ENCODE measurements at regions not wholly inside any gene's neighbourhood (a gene's known extent, or its start where the extent isn't known, plus 50 kb on each side); places are given as distances from the start of the nearest gene placed in this dataset.

DNA sequence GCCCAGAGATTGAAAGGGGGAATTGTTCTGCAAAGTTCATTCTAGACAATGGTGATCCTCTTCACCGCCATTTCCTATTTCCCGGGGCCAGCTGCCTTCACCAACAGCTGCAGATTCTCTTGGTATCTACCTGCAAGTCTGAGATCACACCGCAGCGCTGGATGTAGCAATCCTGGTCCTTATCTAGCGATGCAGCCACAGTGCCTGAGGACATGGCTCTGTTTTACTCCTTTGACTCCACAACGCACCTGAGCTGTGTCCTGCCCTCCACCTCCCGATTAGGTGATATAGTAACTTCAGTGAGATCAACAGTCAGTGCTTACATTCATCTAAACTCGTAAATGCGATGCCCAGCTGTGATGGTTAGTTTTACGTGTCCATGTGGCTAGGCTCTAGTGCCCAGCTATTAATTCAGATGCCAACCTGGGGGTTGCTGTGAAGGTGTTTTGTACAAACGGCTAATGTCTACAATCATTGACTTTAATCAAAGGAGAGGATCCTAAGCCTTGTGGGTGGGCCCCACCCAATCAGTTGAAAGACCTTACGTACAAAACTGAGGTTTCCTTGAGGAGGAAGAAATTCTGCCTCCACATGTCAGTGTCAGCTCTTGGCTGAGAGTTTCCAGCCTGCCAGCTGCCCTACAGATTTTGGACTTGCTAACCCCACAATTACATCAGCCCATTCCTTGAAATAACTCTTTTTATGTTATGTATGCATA is 189.8 kb downstream of the SH3BP4 start:
- no peak for DNase-seq

DNA sequence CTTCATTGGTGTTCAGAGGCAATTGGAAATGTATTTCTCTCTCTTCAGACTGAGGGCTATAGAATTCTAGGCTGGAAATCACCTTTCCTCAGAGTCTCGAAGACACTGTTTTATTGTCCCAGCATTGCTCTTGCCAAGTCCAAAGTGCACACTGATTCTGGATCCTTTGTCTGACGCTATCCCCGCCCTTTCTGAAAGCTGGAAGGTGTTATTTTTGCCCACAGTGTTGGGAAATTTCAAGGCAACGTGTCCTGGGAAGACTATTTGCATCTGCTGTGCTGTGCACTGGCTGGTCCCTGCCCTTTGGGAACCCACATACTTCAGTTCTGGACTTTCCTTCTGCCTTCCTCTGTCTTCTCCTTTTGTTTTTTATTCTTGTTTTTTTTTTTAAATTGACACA is 190.8 kb downstream of the SH3BP4 start:
- no peak for DNase-seq

DNA sequence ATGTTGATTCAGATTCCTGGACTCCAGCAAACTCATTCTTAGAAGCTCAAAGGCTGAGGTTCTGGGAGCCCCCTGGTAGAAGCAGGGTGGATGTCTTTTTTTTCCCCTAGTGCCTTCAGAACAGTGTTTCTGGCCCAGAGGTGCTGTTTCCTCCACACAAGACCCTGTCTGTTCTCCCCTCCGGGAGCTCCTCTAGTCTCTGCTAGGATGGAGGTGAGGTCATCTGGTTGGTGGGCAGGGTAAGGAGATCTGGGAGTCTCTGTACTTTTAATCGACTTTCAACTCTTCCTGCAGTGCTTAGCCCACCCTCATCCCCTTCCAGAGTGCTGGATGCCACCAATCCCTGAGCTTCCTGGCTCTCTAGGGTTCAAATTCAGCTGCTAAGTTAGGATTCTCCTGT is 192.0 kb downstream of the SH3BP4 start:
- DNase-seq: no peak

DNA sequence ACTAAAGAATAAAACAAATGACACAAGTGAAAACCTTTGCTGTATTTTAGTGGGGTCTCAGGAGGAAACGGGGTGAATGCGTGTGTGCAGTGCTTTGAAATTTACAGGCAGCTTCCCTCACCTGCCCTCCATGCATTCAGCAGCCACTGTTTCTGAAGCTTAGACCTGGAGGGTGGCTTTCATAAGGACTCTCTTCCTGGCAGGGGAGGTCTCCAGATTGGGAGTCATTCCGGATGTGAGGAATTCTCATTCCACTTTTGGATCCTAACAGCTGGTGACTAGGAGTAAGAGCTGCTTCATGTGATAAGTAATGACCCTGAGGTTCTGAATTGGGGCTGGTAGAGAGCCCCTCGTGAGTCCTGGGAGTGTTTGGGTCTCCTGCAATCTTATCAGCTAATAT is 192.5 kb downstream of the SH3BP4 start:
- no peak for DNase-seq

DNA sequence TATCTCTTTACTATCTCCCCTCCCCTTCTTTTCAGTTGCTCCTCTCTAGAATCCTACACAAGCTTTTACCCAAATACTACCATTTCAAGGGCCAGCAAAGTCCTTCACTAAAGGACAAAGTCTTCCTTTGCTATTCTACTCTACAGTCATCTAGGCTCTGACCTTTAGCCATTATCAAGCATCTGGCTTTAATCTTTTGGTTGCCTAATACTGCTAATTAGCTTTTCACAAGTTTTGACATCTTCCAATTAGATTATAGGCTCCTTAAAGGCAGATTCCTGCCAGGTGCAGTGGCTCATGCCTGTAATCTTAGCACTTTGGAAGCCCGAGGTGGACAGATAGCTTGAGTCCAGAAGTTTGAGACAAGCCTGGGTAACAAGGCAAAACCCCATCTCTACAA is 194.4 kb downstream of the SH3BP4 start:
- DNase-seq: no peak

DNA sequence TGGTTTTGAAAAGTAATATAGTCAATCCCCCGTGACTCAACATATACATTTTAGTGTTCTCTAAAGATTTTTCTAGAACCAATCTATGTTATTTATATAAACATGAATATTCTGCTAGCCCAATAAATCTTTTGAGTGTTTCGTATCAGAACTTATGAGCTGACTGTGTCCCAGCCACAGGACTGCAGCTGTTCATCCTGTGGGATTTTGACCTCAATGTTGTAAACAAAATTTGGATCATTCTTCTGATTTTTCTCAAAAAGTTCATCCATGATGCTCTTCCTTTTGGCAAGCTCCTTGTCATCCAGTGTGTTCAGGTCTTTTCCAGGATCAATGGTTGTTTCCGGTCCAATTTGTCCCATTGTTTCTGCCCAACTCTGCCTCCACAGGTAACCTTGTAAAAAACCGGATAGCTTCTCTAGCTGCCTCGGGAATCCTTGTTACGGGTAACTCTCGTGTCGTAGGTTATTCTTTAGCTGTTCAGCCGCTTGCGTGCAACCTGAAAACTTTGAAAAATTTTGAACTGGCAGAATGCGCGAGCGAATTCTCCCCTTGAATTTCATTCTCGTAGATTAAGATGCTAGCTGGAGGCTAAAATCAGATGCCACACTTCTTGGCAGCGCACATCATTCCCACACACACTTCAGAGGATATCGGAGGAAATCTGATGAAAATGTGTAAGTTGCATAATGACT is 195.2 kb downstream of the SH3BP4 start:
- no peak for DNase-seq

DNA sequence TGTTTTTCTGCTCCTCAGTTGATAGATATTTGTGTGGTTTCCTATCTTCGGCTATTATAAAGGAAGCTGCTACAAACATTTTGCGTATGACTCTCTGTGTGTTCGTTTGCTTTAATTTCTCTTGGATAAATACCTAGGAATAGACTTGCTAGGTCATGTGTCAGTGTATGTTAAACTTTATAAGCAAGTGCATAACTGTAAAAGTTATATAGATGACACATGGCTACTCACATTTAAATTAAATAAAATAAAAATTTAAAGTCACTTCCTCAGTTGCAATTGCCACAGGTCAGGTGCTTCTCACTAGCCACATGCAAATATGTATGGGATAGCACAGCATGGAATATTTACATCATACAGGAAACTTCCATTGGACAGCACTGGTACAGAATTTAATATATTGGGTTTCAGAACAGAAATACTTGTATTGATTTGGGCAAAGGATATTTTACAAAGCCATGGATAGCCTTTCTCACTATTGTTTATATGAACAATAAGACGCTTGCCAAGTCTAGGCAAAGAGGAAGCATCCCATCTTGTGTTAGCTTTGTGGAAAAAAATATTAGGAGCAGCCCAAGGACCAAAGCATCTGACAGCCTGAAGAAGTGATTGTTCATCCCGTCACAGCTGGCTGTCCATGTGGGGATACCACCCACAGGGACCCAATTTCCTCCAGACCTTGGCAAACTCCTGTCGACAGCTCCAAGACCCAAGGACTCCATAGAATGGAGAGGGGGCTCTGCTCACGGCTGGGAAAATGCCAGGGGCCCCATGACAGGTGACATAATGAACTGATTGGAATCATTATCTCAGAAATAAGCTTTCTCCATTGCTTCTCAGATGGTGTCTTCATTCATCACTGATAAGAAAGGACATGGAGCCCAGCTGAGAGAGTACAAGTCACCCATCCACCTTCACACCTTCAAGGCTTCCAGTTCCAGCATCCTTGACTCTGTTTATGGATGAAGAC is 196.7 kb downstream of the SH3BP4 start:
- no peak for DNase-seq

DNA sequence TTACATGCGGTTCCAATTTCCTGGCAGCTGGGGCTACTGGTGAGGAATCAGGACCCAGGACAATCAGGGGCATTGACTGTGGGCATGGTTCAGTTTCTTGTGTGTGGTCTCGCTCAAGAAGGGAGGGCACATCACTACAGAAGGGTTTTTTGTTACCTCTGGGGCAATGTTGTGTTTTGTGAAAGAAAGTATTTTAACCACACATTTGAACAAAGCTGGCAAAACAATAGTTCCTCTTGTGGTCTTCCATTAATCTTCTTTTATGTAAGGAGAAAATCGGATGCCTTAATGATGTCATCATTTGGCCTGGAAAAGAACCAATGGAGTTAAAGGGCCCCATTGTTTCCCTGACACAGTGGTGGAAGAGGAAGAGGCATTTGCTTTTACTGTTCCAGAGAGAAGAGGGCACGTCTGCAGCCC is 197.4 kb downstream of the SH3BP4 start:
- DNase-seq: no peak

DNA sequence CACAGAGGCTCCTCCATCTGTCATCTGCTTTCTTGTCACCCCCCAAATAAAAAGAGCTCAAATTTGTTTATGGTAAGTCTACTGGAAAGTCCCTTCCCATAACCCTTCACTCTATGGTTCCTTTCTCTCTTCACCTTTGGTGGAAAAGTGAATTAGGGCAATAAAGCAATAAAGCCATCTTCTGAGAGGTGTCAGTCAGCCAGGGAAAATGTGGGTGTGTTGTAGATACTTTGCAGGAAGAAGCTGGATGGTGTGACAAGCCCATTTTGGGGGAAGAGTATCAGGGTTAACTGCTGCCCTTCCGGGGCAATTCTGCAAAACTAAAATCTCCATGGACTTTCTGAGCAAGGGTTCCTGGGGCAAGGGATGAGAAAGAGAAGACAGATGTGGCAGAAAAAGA is 197.9 kb downstream of the SH3BP4 start:
- DNase-seq: no peak

DNA sequence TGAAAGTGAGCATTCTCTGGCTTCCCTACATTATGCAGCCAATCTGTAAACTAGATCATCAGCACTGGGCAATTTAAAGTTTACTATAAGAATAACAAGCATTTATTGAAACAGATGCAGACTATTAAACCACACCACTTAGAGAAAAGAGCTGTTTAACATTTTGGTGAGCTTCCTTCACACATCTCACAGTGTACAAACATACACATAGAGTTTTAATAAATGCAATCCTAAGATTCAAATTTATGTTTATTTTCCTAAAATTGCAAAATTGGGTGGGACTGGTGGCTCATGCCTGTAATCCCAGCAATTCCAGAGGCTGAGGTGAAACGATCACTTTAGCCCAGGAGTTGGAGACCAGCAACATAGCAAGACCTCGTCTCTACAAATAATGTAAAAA is 199.3 kb downstream of the SH3BP4 start:
- DNase-seq: no peak

DNA sequence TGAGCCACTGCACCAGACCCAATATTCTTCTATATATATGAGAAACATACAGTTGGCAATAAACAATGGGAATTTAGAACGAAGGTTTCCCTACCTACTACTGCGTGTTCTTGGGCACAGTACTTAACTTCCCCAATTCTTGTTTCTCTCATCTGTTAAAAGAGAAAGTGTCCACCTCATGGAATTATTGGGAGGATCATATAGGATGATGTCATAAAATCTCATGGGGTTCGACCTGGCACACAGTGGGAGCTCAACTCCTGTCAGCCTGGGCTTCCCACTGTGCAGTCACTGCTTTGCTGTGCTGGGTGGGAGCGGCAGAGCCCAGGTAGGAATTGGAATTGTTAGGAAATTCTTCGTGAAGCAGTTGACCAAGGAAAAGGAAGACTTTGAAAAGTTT is 203.3 kb downstream of the SH3BP4 start:
- DNase-seq: no peak

DNA sequence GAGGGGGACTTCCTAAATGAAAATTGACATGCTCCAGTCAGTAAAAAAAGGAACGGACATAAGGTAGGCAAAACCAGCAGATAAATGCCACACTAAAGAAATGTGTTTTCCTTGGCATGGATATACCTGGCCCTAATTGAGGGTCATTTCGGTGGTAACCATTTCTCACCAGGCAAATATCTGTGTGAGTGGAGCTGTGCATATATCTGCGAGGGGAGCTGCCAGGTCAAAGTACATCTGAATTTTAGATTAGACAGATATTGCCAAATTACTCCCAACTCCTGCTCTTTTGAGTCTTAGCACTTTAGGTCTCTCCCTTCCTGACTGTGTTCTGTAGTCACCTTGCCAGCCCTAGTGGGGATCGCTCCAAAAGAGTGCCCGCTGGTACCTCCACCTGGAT is 204.2 kb downstream of the SH3BP4 start:
- DNase-seq: no peak

DNA sequence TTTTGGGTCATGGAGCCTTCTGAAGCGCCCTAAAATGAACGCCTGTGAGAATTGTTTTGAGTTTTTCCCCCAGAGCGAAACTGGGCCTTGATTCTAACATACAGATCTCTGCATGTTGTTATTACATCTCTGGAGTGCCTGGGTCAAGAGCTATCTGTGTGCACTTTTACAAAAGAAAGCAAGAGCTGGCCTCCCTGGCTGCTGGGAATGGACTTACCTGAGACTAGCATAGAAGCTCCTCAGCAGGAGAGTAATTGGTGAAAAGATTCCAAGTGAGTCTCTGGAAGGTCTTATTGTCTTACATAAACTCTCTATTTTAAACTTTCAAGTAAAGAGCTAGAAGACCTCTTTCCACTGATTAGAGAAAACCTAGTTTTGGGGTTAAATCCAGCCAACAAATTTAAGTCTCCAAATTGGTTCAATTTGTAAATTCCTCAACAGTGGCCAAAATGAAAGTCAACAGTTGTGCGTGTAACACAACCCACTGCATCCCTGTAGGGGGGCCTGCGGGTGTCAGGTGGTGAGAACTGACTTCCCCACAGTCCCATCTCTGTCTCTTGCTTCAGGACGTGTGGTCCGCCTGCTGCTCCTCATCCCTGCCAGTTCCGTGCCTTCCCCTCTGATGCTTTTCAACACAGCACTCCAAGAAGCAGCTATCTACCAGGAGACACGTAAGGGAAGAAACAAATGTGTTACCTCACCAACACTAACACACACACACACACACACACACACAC is 206.1 kb downstream of the SH3BP4 start:
- no peak for DNase-seq

DNA sequence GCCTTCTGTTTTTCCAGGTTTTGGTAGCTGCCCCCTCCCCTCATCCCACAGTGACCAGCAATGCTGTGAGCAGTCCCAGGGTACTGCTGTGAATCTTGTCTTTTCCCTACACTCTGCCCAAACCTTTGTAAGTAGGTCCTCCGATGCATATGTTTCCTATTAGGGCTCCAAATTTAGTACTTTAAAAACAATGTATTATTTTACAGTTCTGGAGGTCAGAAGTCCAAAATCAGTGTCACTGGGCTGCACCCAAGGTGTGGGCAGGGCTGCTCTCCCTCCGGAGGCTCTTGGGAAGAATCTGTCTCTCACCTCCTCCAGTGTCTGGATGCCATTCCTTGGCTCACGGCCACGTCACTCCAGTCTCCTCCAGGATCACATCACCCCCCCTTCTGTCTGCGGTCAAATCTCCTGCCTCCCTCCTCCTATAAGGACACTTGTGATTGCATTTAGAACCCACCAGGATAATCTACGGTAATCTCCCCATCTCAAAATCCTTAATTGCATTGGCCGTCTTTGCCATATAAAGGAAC is 208.5 kb downstream of the SH3BP4 start:
- DNase-seq: no peak

DNA sequence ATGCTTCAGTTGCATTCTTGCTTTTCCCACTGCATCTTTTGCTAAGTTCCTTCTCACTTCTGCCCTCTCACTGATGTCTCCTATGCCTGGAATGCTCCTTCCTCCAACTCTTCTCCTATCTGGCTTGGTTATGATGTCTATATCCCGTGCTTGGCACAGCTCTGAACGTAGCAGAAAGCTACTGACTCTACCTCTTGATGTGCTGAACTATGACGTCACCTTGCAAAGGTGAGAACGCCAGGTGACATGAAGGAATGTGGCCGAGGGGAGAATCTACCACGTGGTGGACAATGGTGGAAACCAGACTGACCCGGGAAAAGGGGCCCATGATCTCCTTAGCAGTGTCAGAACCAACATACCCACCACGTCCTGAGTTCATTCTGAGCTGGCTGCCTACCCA is 209.7 kb downstream of the SH3BP4 start:
- no peak for DNase-seq

DNA sequence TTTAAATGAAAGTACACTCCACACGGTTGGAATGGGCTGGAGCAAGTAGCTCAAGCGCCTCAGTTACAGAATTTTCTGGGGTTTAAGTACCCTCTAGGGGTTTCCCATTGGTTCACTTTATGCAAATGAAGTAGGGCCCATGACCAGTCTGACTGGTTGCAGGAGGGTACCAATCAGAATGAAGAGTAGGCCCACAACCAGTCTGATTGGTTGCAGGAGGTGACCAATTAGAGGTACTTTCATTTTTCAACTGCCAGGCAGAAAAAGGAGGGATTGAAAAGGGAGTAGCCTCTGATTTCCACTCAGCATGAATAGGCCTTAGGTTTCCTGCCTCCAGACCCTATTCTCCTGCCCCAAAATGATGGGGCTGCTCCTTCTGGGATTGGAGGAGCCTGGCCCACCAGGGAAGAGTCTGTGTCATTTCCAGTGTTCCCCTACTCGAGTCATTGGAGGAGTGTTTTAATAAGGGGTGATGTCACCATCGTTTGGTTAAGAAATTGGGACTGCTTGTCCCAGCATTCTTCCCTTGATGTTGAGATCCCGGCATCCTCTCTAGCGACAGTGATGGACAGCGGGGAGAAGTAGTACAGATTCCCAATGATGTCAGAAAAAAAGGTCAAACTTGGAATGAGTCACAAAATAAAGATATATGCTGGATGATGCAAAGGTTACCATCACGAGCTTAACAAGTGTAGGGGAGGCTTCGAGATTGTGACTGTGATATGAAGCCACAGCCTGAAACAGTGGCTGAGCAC is 210.4 kb downstream of the SH3BP4 start:
- DNase-seq: no peak

DNA sequence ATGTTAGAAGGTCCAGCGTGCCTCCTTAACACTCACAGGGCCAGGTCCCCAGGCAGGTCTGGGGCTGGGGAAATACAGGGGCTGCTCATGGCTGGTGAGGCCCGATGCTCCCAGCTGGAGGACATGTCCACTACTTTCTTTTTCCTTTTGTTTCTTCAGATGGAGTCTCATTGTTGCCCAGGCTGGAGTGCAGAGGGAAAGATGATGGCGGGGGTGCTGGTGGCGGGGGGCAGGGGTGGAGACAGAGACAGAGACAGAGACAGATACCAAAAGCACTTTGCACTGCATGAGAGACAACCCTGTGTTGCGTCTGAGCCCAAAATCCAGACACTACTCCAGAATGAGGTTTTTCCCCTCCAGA is 211.0 kb downstream of the SH3BP4 start:
- DNase-seq: no peak

DNA sequence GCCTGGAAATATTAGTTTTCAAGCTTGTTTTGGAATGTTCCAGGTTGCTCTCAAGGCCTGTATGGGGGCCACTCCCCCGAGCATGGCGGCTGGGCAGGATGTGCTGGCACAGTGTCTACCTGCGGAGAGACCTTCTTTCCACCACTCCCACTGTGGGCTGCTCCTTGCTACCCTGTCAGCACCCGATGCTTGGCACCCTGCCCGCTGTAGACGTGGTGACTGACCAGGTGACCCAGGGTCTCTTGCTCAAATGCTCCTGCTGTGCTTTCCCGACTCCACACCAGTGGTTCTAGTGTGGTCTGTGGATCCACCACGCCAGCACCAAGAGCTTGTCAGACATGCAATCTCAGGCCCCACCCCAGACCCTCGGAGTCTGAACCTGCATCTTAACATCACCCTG is 213.3 kb downstream of the SH3BP4 start:
- no peak for DNase-seq

DNA sequence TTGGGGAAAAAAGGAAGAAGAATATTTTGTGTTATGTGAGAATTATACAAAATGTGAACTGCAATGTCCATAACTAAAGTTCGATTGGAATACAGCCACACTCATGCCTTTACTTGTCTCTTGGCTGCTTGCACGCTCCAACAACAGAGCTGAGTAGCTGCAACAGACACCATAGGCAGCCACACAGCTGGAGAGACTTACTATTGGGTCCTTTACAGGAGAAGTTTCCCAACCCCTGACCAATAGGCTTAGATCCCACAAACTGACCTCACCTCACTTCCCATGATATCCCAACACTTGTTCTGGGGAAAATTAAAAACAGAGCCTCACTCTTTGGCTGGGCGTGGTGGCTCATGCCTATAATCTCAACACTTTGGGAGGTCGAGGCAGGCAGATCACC is 213.8 kb downstream of the SH3BP4 start:
- no peak for DNase-seq

DNA sequence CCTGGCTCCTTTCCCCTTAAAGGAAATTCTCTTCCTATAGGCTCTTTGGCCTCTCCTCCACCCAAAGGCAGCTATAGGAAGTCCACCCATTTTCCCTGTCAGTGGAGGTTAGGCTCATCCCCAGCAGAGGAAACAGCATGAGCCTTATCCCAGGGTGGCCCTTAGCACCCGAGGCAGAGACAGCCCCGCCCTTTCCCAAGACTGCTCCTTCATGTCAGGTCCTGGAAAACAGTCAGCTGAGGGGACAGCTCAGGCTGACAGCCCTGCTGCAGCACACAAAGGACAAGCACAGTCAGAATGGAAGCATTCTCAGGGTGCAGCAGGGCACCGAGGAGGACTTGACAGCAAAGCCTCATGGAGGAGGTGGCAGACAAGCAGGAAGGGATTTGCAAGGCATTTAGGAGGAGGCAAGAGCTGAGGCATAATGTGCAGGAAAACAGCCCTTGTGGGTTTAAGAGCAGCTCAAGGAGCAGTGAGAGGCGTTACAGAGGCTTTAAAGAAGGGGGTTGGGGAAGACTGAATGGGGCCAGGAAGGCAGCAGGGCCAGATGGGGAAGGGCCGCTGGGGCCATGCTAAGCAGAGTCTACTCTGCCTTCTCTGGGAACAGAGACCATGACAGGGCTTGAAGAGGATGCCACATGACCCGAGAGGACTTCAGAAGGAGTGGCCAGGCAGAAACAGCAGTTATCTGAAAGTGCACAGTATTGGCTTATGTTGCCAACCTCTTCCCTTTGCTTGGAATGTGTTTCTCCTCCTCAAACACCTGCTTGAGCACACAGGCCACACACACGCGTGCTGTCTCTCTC is 216.6 kb downstream of the SH3BP4 start:
- DNase-seq: no peak

DNA sequence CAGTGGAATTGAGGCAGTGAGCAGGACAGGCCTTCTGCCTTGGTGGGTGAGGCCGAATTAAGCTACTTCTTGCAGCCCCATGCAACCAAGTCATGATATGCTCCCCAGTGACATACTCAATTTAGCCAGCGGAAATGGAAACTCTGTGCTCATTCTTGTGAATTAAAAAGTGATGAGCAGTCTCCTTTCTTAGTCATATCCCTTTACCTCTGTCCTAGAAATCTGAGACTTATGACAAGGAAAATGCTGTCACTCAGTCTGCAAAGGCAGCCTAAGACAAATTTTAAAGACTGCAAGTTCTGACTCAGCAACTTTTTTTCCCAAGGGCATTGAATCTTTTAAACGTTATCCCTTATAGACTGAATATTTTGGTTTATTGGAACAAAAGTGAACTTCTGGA is 218.2 kb downstream of the SH3BP4 start:
- DNase-seq: no peak
